Endothelial cell of umbilical vein (primary cell): ENCODE measurements at regions not wholly inside any gene's neighbourhood (a gene's known extent, or its start where the extent isn't known, plus 50 kb on each side); places are given as distances from the start of the nearest gene placed in this dataset.

Experiments used
- BruUV-seq: library from RNA; stranded (reverse); fragments of 400-500 nt; replicated peaks from 2 replicates; lab custom pipeline; 2021; lab: Mats Ljungman, UMichigan
- CTCF ChIA-PET: fragments of 300-600, 350-600 bp; sonication (Branson Sonifier 250); formaldehyde crosslinking; loops from one replicate; lab custom pipeline; 2021; ENCODE audit warnings: antibody characterized with exemption, inconsistent platforms; lab: Charles Lee
- POLR2A ChIA-PET: fragments of 300-600, 350-600 bp; sonication (Branson Sonifier 250); formaldehyde crosslinking; loops from one replicate; lab custom pipeline; 2021; ENCODE audit warnings: antibody characterized with exemption, inconsistent platforms; lab: Charles Lee
- DNase-seq: peaks from one replicate; pipeline ENCODE4 v3.0.0-alpha.2; 2011; ENCODE audit warnings: low read depth, low spot score
- FAIRE-seq: peaks from 2 replicates; lab custom pipeline; 2011; peaks lifted over from hg19 to GRCh38; lab: Jason Lieb, UNC
- H2AFZ ChIP-seq: 2 replicates; pipeline ENCODE4 v1.6.0; 2012; ENCODE audit warnings: low read depth, low read length, control low read depth, inconsistent platforms
- H3K27ac ChIP-seq: 2 replicates; pipeline ENCODE4 v1.5.1; 2011; ENCODE audit warnings: low read depth, mild to moderate bottlenecking, control low read depth, low read length, moderate library complexity; ENCODE audit not compliant: insufficient read depth
- H3K27me3 ChIP-seq, 2 experiments: 2 replicates each; pipeline versions ENCODE4 v1.6.0 to v1.6.1; 2011; ENCODE audit warnings: low read length in 2 of 2, mixed read lengths in 1 of 2; ENCODE audit not compliant: control insufficient read depth in 2 of 2, insufficient read depth in 2 of 2
- H3K36me3 ChIP-seq, 2 experiments: 2 replicates in 1 of 2; 3 replicates in 1 of 2; pipeline ENCODE4 v1.5.1; 2011; ENCODE audit warnings: low read length in 2 of 2, mild to moderate bottlenecking in 1 of 2, moderate library complexity in 1 of 2; ENCODE audit not compliant: control insufficient read depth in 2 of 2, insufficient read depth in 2 of 2; ENCODE audit errors: extremely low read depth in 1 of 2
- H3K4me1 ChIP-seq: 3 replicates; pipeline ENCODE4 v1.5.1; 2011; ENCODE audit warnings: mild to moderate bottlenecking, low read length; ENCODE audit not compliant: control insufficient read depth, insufficient read depth; ENCODE audit errors: extremely low read depth
- H3K4me2 ChIP-seq: 2 replicates; pipeline ENCODE4 v1.6.1; 2011; ENCODE audit warnings: low read length, control low read depth, mixed read lengths; ENCODE audit not compliant: insufficient read depth
- H3K4me3 ChIP-seq, 3 experiments: fragments of 200-600 bp in 1 of 3; sonication (generic), shearing (Covaris generic) in 1 of 3; replicated peaks in 1 of 3; 2 replicates each; pipeline ENCODE4 v1.5.1; 2011 to 2016; ENCODE audit warnings: control low read depth in 3 of 3, low read length in 3 of 3, mild to moderate bottlenecking in 2 of 3, inconsistent platforms in 1 of 3, low read depth in 1 of 3, moderate library complexity in 1 of 3; ENCODE audit not compliant: insufficient read depth in 1 of 3
- H3K79me2 ChIP-seq: 2 replicates; pipeline ENCODE4 v1.6.0; 2012; ENCODE audit warnings: low read length, inconsistent platforms; ENCODE audit not compliant: control insufficient read depth, insufficient read depth
- H3K9ac ChIP-seq: replicated peaks from 2 replicates; pipeline ENCODE3; 2011; ENCODE audit warnings: low read length, control low read depth; ENCODE audit not compliant: insufficient read depth; ENCODE audit errors: extremely low read depth
- H3K9me1 ChIP-seq: replicated peaks from 3 replicates; pipeline ENCODE4 v1.6.0; 2011; ENCODE audit warnings: mild to moderate bottlenecking, low read length; ENCODE audit not compliant: control insufficient read depth, insufficient read depth; ENCODE audit errors: extremely low read depth
- H3K9me3 ChIP-seq: replicated peaks from 2 replicates; pipeline ENCODE4 v1.5.1; 2012; ENCODE audit warnings: low read length, inconsistent platforms; ENCODE audit not compliant: control insufficient read depth, insufficient read depth
- H4K20me1 ChIP-seq: replicated peaks from 2 replicates; pipeline ENCODE3; 2011; ENCODE audit warnings: mild to moderate bottlenecking, low read length; ENCODE audit not compliant: control insufficient read depth, insufficient read depth; ENCODE audit errors: extremely low read depth
- CTCF ChIP-seq, 2 donors: IDR thresholded peaks; 1 replicate in 1 of 2; 2 replicates in 1 of 2; pipeline ENCODE4 v1.5.1; 2011; ENCODE audit warnings: low read length in 2 of 2, mild to moderate bottlenecking in 2 of 2, moderate library complexity in 2 of 2, control low read depth in 1 of 2, inconsistent platforms in 1 of 2, low read depth in 1 of 2; ENCODE audit not compliant: insufficient read depth in 1 of 2; ENCODE audit errors: extremely low read depth in 1 of 2
- EZH2 ChIP-seq: IDR thresholded peaks from 2 replicates; pipeline ENCODE4 v1.6.1; 2012; ENCODE audit warnings: borderline replicate concordance, low read depth, mild to moderate bottlenecking, moderate library complexity, low read length, inconsistent platforms; ENCODE audit not compliant: severe bottlenecking
- FOS ChIP-seq: IDR thresholded peaks from 2 replicates; pipeline ENCODE4 v1.6.1; 2011; ENCODE audit warnings: mild to moderate bottlenecking, low read length, moderate library complexity, borderline replicate concordance; ENCODE audit not compliant: insufficient read depth
- GATA2 ChIP-seq: IDR thresholded peaks from 2 replicates; pipeline ENCODE4 v1.7.0; 2011; ENCODE audit warnings: low read depth, mild to moderate bottlenecking, moderate library complexity, mixed read lengths, low read length; ENCODE audit not compliant: insufficient read length, insufficient read depth
- JUN ChIP-seq: IDR thresholded peaks from 2 replicates; pipeline ENCODE4 v1.6.1; 2011; ENCODE audit warnings: borderline replicate concordance, low read depth; ENCODE audit not compliant: insufficient read length, insufficient read depth
- MAX ChIP-seq: IDR thresholded peaks from 2 replicates; pipeline ENCODE4 v1.6.1; 2011; ENCODE audit not compliant: insufficient read depth, insufficient read length
- MYC ChIP-seq: IDR thresholded peaks from one replicate; pipeline ENCODE4 v1.6.1; 2011; ENCODE audit warnings: mild to moderate bottlenecking, low read depth, low read length
- POLR2A ChIP-seq: IDR thresholded peaks from 2 replicates; pipeline ENCODE4 v1.6.1; 2012; ENCODE audit warnings: low read depth, mild to moderate bottlenecking, control low read depth, low read length
- POLR2AphosphoS5 ChIP-seq: IDR thresholded peaks from 2 replicates; pipeline ENCODE4 v1.6.1; 2012; ENCODE audit warnings: low read depth, mild to moderate bottlenecking, control low read depth, low read length, moderate library complexity; ENCODE audit not compliant: insufficient read depth
- dilution Hi-C: fragments of 300-500 bp; cut with MboI; formaldehyde crosslinking; loops from one replicate; pipeline ENCODE4 v1.15.0; 2019; ENCODE audit warnings: low sequenced_read_pairs; ENCODE audit not compliant: extremely low pct_ligation_motif_present
- intact Hi-C: fragments of 100-400 bp; cut with micrococcal nuclease; formaldehyde crosslinking; loops from one replicate; pipeline ENCODE4 v1.10.0; 2022

DNA sequence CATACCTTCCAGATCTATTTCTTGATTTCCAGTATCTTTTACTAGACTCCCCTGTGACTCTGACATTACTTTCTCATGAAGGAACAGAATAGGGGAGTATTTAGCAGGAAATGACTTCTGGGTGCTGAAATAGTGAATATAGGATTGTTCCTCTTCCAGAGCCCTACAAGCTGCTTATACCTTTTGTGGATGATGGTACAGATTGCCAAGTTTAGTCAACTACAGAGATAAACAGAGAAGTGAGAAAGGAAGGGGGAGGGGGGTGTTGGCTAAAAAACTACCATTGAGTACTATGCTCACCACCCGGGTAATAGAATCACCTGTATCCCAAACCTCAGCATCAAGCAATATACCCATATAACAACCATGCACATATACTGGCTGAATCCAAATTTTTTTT lies 298.3 kb upstream of the GPR149 start:
- no peak overlapping the region for H3K9ac ChIP-seq
- H3K4me1 ChIP-seq, result no peaks in the 10 kb centered on the region
- no peaks in the 10 kb centered on the region for H3K9me1 ChIP-seq
- H2AFZ ChIP-seq, result no peak overlapping the region
- no peak overlapping the region for H3K27ac ChIP-seq
- DNase-seq (no peak), FAIRE-seq (no peak)
- dilution Hi-C loops, result no loop called here
- H3K4me2 ChIP-seq, result no peak overlapping the region
- no peaks in the 10 kb centered on the region for H3K79me2 ChIP-seq
- no peak overlapping the region for H3K4me3 ChIP-seq
- intact Hi-C loops, result no loop called here
- CTCF ChIA-PET, result no interaction called here
- BruUV-seq, result no TSS peak
- POLR2A ChIA-PET, result no interaction called here
- H3K27me3 ChIP-seq, result no peaks in the 10 kb centered on the region
- TF ChIP-seq JUN (no peak), MYC (no peak)
- no peaks in the 10 kb centered on the region for H4K20me1 ChIP-seq
- no peaks in the 10 kb centered on the region for H3K36me3 ChIP-seq
- no peaks in the 10 kb centered on the region for H3K9me3 ChIP-seq

GRCh38 chr3:154720921-154721320 lies 290.9 kb upstream of the GPR149 start:
- CTCF ChIA-PET, result no interaction called here
- no peaks in the 10 kb centered on the region for H3K9me1 ChIP-seq

More at GRCh38 chr3:154720921-154721320, 290.9 kb upstream of the GPR149 start:
- no peak overlapping the region for H2AFZ ChIP-seq
- H3K79me2 ChIP-seq, result no peaks in the 10 kb centered on the region
- intact Hi-C loops, result no loop called here
- no TSS peak for BruUV-seq
- no peaks in the 10 kb centered on the region for H3K9me3 ChIP-seq
- dilution Hi-C loops, result no loop called here
- POLR2A ChIA-PET, result no interaction called here
- H3K27me3 ChIP-seq, result no peaks in the 10 kb centered on the region
- H3K36me3 ChIP-seq, result no peaks in the 10 kb centered on the region
- DNase-seq, result no peak
- H4K20me1 ChIP-seq, result no peaks in the 10 kb centered on the region
- H3K4me3 ChIP-seq, result no peak overlapping the region
- no peak overlapping the region for H3K27ac ChIP-seq
- H3K4me1 ChIP-seq, result no peaks in the 10 kb centered on the region
- no peak overlapping the region for H3K9ac ChIP-seq
- FAIRE-seq, result no peak
- no peak overlapping the region for H3K4me2 ChIP-seq
- TF ChIP-seq GATA2 (no peak), JUN (no peak), MYC (no peak), MAX (no peak), FOS (no peak), EZH2 (no peak), POLR2AphosphoS5 (no peak), CTCF (IDR thresholded peaks at IDR 0.05; ENCODE audit: extremely low read depth in 1 of 2, insufficient read depth in 1 of 2, low read depth in 1 of 2, low read length in 2 of 2) (no peak), POLR2A (no peak)
